ENCODE measurements at regions not wholly inside any gene's neighbourhood (a gene's known extent, or its start where the extent isn't known, plus 50 kb on each side); places are given as distances from the start of the nearest gene placed in this dataset.

GRCh38 chr9:29793970-29794369, 2220.7 kb upstream of the C9orf72 start:
- no peak for DNase-seq
- H3K36me3 ChIP-seq: no peaks in the 10 kb centered on the region
- intact Hi-C loops (cut with DNase I): no loop called here
- H3K4me1 ChIP-seq: no peaks in the 10 kb centered on the region
- TF ChIP-seq CTCF (IDR thresholded peaks at IDR 0.05): no peak
- ATAC-seq: no peak
- no peaks in the 10 kb centered on the region for H3K9me3 ChIP-seq
- no peak overlapping the region for H3K27ac ChIP-seq
- H3K4me3 ChIP-seq: no peak overlapping the region
- no peaks in the 10 kb centered on the region for H3K27me3 ChIP-seq

GRCh38 chr9:29796291-29796952, 2223.1 kb upstream of the C9orf72 start:
- Histone ChIP-seq H3K4me1 (no peaks in the 10 kb centered on the region), H3K9me3 (no peaks in the 10 kb centered on the region), H3K27ac (no peak overlapping the region), H3K27me3 (no peaks in the 10 kb centered on the region), H3K36me3 (no peaks in the 10 kb centered on the region), H3K4me3 (no peak overlapping the region)
- DNase-seq (no peak), ATAC-seq (no peak)
- intact Hi-C loops (cut with DNase I): no loop called here
- no peak for TF ChIP-seq CTCF (IDR thresholded peaks at IDR 0.05)

- ATAC-seq: no peak
- DNase-seq: no peak
- Histone ChIP-seq H3K9me3 (no peaks in the 10 kb centered on the region), H3K4me1 (no peaks in the 10 kb centered on the region), H3K27me3 (no peaks in the 10 kb centered on the region), H3K4me3 (no peak overlapping the region), H3K36me3 (no peaks in the 10 kb centered on the region), H3K27ac (no peak overlapping the region)
- intact Hi-C loops (cut with DNase I): no loop called here
- TF ChIP-seq CTCF (IDR thresholded peaks at IDR 0.05): no peak
Observed at GRCh38 chr9:29798599-29798998, 2225.3 kb upstream of the C9orf72 start.

- Histone ChIP-seq H3K4me3 (no peak overlapping the region), H3K9me3 (no peaks in the 10 kb centered on the region), H3K4me1 (no peaks in the 10 kb centered on the region), H3K27me3 (no peaks in the 10 kb centered on the region), H3K36me3 (no peaks in the 10 kb centered on the region), H3K27ac (no peak overlapping the region)
- TF ChIP-seq CTCF (IDR thresholded peaks at IDR 0.05): no peak
- DNase-seq (no peak), ATAC-seq (no peak)
- intact Hi-C loops (cut with DNase I): no loop called here
Observed at GRCh38 chr9:29799227-29799626, 2225.9 kb upstream of the C9orf72 start.

GRCh38 chr9:29800821-29801220, 2227.5 kb upstream of the C9orf72 start:
- intact Hi-C loops (cut with DNase I): no loop called here
- Histone ChIP-seq H3K4me3 (no peak overlapping the region), H3K36me3 (no peaks in the 10 kb centered on the region), H3K4me1 (no peaks in the 10 kb centered on the region), H3K27ac (no peak overlapping the region), H3K27me3 (no peaks in the 10 kb centered on the region), H3K9me3 (no peaks in the 10 kb centered on the region)
- ATAC-seq: no peak
- no peak for DNase-seq
- TF ChIP-seq CTCF (IDR thresholded peaks at IDR 0.05): no peak
